ENCODE measurements at regions not wholly inside any gene's neighbourhood (a gene's known extent, or its start where the extent isn't known, plus 50 kb on each side); places are given as distances from the start of the nearest gene placed in this dataset.

- DNase-seq (ENCODE audit: low read depth in 2 of 2), result no peak
Measured at GRCh38 chr2:105625632-105626031, 119.1 kb upstream of the NCK2 start.

GRCh38 chr2:105621038-105621437, 123.7 kb upstream of the NCK2 start:
- no peak for DNase-seq (ENCODE audit: low read depth in 2 of 2)

GRCh38 chr2:105618351-105618659, 126.4 kb upstream of the NCK2 start:
- DNase-seq (ENCODE audit: low read depth in 2 of 2), result no peak

GRCh38 chr2:105617631-105618350, 126.9 kb upstream of the NCK2 start:
- no peak for DNase-seq (ENCODE audit: low read depth in 2 of 2)

GRCh38 chr2:105615305-105615704, 129.4 kb upstream of the NCK2 start:
- DNase-seq (ENCODE audit: low read depth in 2 of 2), result no peak

- no peak for DNase-seq (ENCODE audit: low read depth in 2 of 2)
Measured at GRCh38 chr2:105611811-105612424, 132.8 kb upstream of the NCK2 start.

- DNase-seq (ENCODE audit: low read depth in 2 of 2), result no peak
Measured at GRCh38 chr2:105611333-105611637, 133.4 kb upstream of the NCK2 start.

GRCh38 chr2:105610576-105611332, 134.0 kb upstream of the NCK2 start:
- DNase-seq (ENCODE audit: low read depth in 2 of 2), result no peak

- no peak for DNase-seq (ENCODE audit: low read depth in 2 of 2)
Measured at GRCh38 chr2:105609746-105610402, 134.8 kb upstream of the NCK2 start.

GRCh38 chr2:105607920-105608504, 136.7 kb upstream of the NCK2 start:
- DNase-seq (ENCODE audit: low read depth in 2 of 2), result no peak

GRCh38 chr2:105606081-105606480, 138.6 kb upstream of the NCK2 start:
- no peak for DNase-seq (ENCODE audit: low read depth in 2 of 2)

GRCh38 chr2:105604938-105605337, 139.8 kb upstream of the NCK2 start:
- DNase-seq (ENCODE audit: low read depth in 2 of 2), result no peak

GRCh38 chr2:105600949-105601794, 143.5 kb upstream of the NCK2 start:
- no peak for DNase-seq (ENCODE audit: low read depth in 2 of 2)

- DNase-seq (ENCODE audit: low read depth in 2 of 2), result no peak
Measured at GRCh38 chr2:105600602-105600948, 144.1 kb upstream of the NCK2 start.

- DNase-seq (ENCODE audit: low read depth in 2 of 2), result no peak
Measured at GRCh38 chr2:105600037-105600442, 144.7 kb upstream of the NCK2 start.

- DNase-seq (ENCODE audit: low read depth in 2 of 2), result no peak
Measured at GRCh38 chr2:105598829-105599698, 145.6 kb upstream of the NCK2 start.

- no peak for DNase-seq (ENCODE audit: low read depth in 2 of 2)
Measured at GRCh38 chr2:105597806-105598803, 146.6 kb upstream of the NCK2 start.

GRCh38 chr2:105597011-105597805, 147.5 kb upstream of the NCK2 start:
- no peak for DNase-seq (ENCODE audit: low read depth in 2 of 2)

Data from stimulated activated CD8-positive, alpha-beta memory T cell treated with anti-CD3 and anti-CD28 coated beads, Interleukin-7, amount 100 ng/mL, for 4 hours (primary cell).